HUES64 (cell line): ENCODE measurements at regions not wholly inside any gene's neighbourhood (a gene's known extent, or its start where the extent isn't known, plus 50 kb on each side); places are given as distances from the start of the nearest gene placed in this dataset.

Experiments
- H3K27ac ChIP-seq: 2 replicates; pipeline ENCODE4 v1.7.0; 2013; ENCODE audit warnings: low read depth, low read length, inconsistent platforms
- H3K27me3 ChIP-seq: 2 replicates; pipeline ENCODE4 v1.6.1; 2013; ENCODE audit warnings: mild to moderate bottlenecking, low read length; ENCODE audit not compliant: insufficient read depth
- H3K36me3 ChIP-seq: 2 replicates; pipeline ENCODE4 v1.6.1; 2013; ENCODE audit warnings: mild to moderate bottlenecking, low read length; ENCODE audit not compliant: insufficient read depth
- H3K4me1 ChIP-seq: 2 replicates; pipeline ENCODE4 v1.6.1; 2013; ENCODE audit warnings: mild to moderate bottlenecking, low read length, moderate library complexity; ENCODE audit not compliant: insufficient read depth
- H3K4me3 ChIP-seq: 2 replicates; pipeline ENCODE4 v1.5.1; 2013; ENCODE audit warnings: mild to moderate bottlenecking, low read length, moderate library complexity
- H3K9ac ChIP-seq: 2 replicates; pipeline ENCODE4 v1.6.1; 2013; ENCODE audit warnings: mild to moderate bottlenecking, low read depth, low read length
- H3K9me3 ChIP-seq: 2 replicates; pipeline ENCODE4 v1.6.1; 2013; ENCODE audit warnings: low read depth, low read length; ENCODE audit not compliant: insufficient read depth
- WGBS: fragments of 150-250, 120-280 bp; methylation state at CpG from one replicate; pipeline ENCODE4 v1.1.7; 2013; ENCODE audit warnings: missing lambda C conversion rate; 5-methylcytosine and 5-hydroxymethylcytosine counted together

- no peaks in the 10 kb centered on the region for H3K36me3 ChIP-seq
- no peaks in the 10 kb centered on the region for H3K4me1 ChIP-seq
- no peaks in the 10 kb centered on the region for H3K9me3 ChIP-seq
- no peaks in the 10 kb centered on the region for H3K27me3 ChIP-seq
- WGBS = 88% methylated on average over 3 of the region's 4 CpGs
- H3K27ac ChIP-seq = no peak overlapping the region
- H3K4me3 ChIP-seq = no peak overlapping the region
- H3K9ac ChIP-seq = no peak overlapping the region
These were observed 80.3 kb downstream of the OAT start for GRCh38 chr10:124338276-124338925.

DNA sequence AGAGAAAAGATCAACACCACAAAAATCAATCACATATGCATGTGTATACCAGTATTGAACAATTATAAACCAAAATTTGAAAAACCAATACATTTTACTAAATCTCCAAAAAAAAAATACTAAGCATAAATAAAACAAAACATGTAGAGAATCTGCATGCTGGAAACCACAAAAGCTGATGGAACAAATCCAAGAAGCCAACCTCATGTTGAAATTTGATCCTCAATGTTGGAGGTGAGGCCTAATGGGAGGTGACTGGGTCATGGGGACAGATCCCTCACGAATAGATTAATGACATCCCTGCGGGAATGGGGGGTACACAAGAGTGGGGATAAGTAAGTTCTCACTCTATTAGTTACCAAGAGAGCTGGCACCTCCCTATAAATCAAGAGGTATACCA lies 82.5 kb downstream of the OAT start:
- H3K9ac ChIP-seq = no peak overlapping the region
- H3K4me3 ChIP-seq = no peak overlapping the region
- H3K4me1 ChIP-seq = no peaks in the 10 kb centered on the region
- WGBS = 0% methylated on average over 1 of the region's 2 CpGs
- H3K27ac ChIP-seq = no peak overlapping the region
- no peaks in the 10 kb centered on the region for H3K27me3 ChIP-seq
- peaks cover 11% of the 10 kb centered on the region for H3K9me3 ChIP-seq
- H3K36me3 ChIP-seq = no peaks in the 10 kb centered on the region

DNA sequence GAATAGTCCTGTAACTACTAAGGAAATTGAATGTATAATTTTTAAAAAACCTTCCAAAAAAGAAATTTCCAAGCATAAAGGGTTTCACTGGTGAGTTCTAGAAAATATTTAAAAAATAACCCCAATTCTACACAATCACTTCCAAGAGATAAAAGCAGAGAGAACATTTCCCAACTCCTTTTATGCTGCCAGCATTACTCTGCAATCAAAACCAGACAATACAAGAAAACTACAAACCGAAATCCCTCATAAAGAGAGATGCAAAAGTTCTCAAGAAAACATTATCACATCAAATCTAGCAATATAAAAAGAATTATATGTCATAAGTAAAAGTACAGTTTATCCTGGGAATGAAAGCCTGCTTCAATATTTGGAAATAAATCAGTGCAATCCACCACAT lies 84.8 kb downstream of the OAT start:
- 78% methylated on average over 1 of the region's 1 CpG for WGBS
- no peak overlapping the region for H3K4me3 ChIP-seq
- no peak overlapping the region for H3K9ac ChIP-seq
- H3K36me3 ChIP-seq = no peaks in the 10 kb centered on the region
- no peaks in the 10 kb centered on the region for H3K27me3 ChIP-seq
- no peak overlapping the region for H3K27ac ChIP-seq
- peaks cover 12% of the 10 kb centered on the region for H3K9me3 ChIP-seq
- no peaks in the 10 kb centered on the region for H3K4me1 ChIP-seq

DNA sequence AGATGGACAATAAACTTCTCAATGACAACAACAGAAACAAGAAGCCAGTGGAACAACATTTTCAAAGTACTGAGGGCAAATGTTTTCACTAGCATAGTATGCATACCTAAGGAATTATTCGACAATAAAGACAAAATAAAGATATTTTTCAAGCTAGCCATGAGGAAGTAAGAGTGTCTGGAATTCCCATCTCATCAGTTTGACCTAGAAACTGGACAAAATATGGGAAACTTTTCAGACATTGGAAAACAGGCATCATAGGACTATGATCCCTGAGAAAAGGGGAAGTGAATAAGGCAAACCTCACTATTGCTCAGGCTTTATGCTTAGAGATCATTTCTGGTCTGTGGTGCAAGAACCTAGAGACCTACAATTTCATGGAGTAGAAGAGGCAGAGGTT lies 86.3 kb downstream of the OAT start:
- Histone ChIP-seq H3K4me1 (no peaks in the 10 kb centered on the region), H3K9me3 (peaks cover 12% of the 10 kb centered on the region)
- WGBS = 83% methylated on average over 1 of the region's 1 CpG

GRCh38 chr10:124329941-124330340 lies 88.8 kb downstream of the OAT start:
- no peak overlapping the region for H3K9ac ChIP-seq
- 92% methylated on average over 5 of the region's 5 CpGs for WGBS
- no peaks in the 10 kb centered on the region for H3K4me1 ChIP-seq
- no peaks in the 10 kb centered on the region for H3K27me3 ChIP-seq
- no peak overlapping the region for H3K27ac ChIP-seq
- peaks cover 12% of the 10 kb centered on the region for H3K9me3 ChIP-seq
- H3K36me3 ChIP-seq = no peaks in the 10 kb centered on the region
- no peak overlapping the region for H3K4me3 ChIP-seq

More for the DNA sequence above, 86.3 kb downstream of the OAT start:
- H3K27me3 ChIP-seq = no peaks in the 10 kb centered on the region
- no peak overlapping the region for H3K9ac ChIP-seq
- H3K4me3 ChIP-seq = no peak overlapping the region
- no peaks in the 10 kb centered on the region for H3K36me3 ChIP-seq
- H3K27ac ChIP-seq = no peak overlapping the region

- Histone ChIP-seq H3K4me3 (no peak overlapping the region), H3K36me3 (no peaks in the 10 kb centered on the region), H3K27ac (no peak overlapping the region), H3K9me3 (peaks cover 12% of the 10 kb centered on the region), H3K27me3 (no peaks in the 10 kb centered on the region), H3K4me1 (no peaks in the 10 kb centered on the region), H3K9ac (no peak overlapping the region)
- 97% methylated on average over 1 of the region's 1 CpG for WGBS
These were observed 89.4 kb downstream of the OAT start for GRCh38 chr10:124329362-124329761.

DNA sequence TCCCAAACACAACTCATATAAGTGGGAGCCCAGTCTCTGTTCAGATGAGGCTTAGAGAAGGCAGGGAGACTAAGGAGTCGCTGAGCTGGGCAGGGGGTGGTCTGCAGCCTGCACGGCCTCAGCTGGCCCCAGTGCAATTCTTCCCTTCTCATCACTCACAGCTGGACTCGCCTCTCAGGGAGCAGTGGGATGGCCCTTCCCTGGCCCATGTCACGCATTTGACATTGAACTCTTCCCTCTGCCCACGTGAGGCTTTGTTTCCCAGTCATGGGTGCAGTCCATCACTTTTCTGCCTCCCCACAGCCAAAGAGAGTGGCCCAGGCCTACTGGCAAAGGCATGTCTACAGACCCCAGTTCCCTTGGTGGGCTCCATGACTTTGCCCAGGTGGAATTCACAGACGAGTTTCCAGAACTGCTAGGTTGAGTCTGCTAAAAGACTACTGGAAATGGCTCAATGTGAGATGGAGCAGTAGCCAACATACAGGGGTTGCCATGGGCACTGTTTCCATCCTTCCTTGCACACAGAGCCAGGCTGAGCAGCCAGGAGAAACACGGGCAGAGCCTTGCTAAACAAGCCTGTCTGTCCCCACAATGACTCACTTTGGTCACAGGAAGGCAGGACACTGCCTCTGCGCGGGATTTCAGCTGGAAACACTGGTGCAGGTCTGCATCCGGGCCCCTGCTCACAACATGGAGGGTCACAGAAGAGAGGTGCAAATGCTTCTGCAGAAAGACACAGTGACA lies 90.1 kb downstream of the OAT start:
- WGBS = 84% methylated on average over 10 of the region's 10 CpGs
- H3K4me1 ChIP-seq = no peaks in the 10 kb centered on the region

GRCh38 chr10:124325998-124326636 lies 92.6 kb downstream of the OAT start:
- Histone ChIP-seq H3K27ac (no peak overlapping the region), H3K36me3 (no peaks in the 10 kb centered on the region)
- WGBS = 94% methylated on average over 1 of the region's 1 CpG

More for the DNA sequence above, 90.1 kb downstream of the OAT start:
- Histone ChIP-seq H3K4me3 (no peak overlapping the region), H3K36me3 (no peaks in the 10 kb centered on the region), H3K9me3 (peaks cover 12% of the 10 kb centered on the region), H3K27ac (no peak overlapping the region), H3K27me3 (no peaks in the 10 kb centered on the region), H3K9ac (no peak overlapping the region)

GRCh38 chr10:124325633-124325914 lies 93.1 kb downstream of the OAT start:
- Histone ChIP-seq H3K9ac (no peak overlapping the region), H3K27ac (no peak overlapping the region), H3K36me3 (no peaks in the 10 kb centered on the region), H3K9me3 (no peaks in the 10 kb centered on the region), H3K4me1 (no peaks in the 10 kb centered on the region), H3K27me3 (no peaks in the 10 kb centered on the region), H3K4me3 (no peak overlapping the region)
- 83% methylated on average over 3 of the region's 3 CpGs for WGBS

More at GRCh38 chr10:124325998-124326636, 92.6 kb downstream of the OAT start:
- Histone ChIP-seq H3K4me3 (no peak overlapping the region), H3K4me1 (no peaks in the 10 kb centered on the region), H3K27me3 (no peaks in the 10 kb centered on the region), H3K9ac (no peak overlapping the region), H3K9me3 (peaks cover under 1% of the 10 kb centered on the region; the same call in 1 of the 2 replicates)

DNA sequence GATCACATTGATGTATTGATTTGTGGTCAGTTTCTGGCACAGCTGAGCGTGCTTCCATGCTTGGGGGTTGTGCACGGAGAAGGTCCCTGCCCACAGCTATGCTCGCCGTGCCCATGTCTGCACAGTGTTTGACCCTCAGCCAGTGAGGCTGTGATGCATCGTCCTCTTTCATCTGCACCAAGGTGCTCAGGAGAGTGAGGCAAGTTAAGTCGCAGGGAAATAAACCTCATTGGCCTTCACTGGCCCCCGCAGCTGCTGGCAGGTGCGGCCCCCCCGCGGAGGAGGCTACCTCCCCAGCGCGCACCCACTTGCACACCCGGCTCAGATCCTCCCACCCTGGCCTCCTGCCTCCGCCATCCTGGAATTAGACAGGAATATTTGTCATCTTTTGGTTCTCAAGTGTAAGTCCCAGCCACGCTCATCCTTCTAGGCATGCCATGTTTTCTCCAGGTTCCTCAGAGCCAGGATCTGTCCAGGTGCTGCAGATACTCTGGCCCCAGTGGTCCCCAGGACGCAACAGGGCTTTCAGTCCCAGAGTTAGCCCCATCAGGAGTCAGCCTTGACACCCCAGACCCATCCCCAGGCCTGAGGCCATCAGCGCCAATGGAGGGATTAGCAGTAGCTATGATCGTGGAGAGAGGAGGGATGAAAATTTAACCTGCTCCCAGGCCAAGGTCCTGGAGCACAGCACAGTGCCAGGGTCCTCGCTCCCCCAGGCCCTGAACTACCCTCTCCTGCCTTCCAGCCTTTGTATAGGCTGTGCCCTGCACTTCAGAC lies 93.7 kb downstream of the OAT start:
- 92% methylated on average over 19 of the region's 19 CpGs for WGBS
- H3K36me3 ChIP-seq = no peaks in the 10 kb centered on the region
- H3K27me3 ChIP-seq = no peaks in the 10 kb centered on the region
- no peaks in the 10 kb centered on the region for H3K4me1 ChIP-seq
- H3K9me3 ChIP-seq = no peaks in the 10 kb centered on the region
- H3K27ac ChIP-seq = no peak overlapping the region
- H3K4me3 ChIP-seq = no peak overlapping the region
- no peak overlapping the region; the same call in 1 of the 2 replicates for H3K9ac ChIP-seq

DNA sequence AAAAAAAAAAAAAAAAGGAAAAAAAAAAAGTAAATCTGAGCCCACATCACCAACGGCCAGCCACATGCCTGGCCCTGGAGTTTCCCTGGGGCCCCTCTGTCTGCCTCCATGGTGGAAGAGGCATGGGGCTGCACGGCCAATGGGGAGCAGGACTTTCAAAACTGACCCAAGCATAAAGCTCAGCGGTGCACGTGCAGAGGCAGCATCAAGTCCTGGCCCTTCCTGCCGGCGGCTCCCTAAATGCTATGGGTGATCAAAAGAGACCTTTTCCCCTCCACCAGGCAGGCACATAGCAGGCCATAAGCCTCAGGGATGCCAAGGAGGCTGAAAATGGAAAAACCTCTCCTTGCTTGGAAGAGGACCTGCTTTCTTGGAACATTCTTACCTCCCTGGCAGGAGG lies 94.3 kb downstream of the OAT start:
- H3K9ac ChIP-seq = no peak overlapping the region; the same call in 1 of the 2 replicates
- WGBS = 91% methylated on average over 6 of the region's 6 CpGs
- no peaks in the 10 kb centered on the region for H3K9me3 ChIP-seq
- no peaks in the 10 kb centered on the region for H3K4me1 ChIP-seq
- no peak overlapping the region for H3K27ac ChIP-seq
- H3K4me3 ChIP-seq = no peak overlapping the region
- no peaks in the 10 kb centered on the region for H3K27me3 ChIP-seq
- H3K36me3 ChIP-seq = no peaks in the 10 kb centered on the region
